ENCODE measurements at regions not wholly inside any gene's neighbourhood (a gene's known extent, or its start where the extent isn't known, plus 50 kb on each side); places are given as distances from the start of the nearest gene placed in this dataset.
"Not testable (repeated sequence)": the region's sequence is repeated elsewhere in the genome, so short reads cannot be mapped to it uniquely, and the experiment has no call there.

- DNase-seq (ENCODE audit: low read depth in 3 of 3): no peak
Observed at GRCh38 chr7:145464287-145464686, 628.4 kb upstream of the TPK1 start.

- no peak for DNase-seq (ENCODE audit: low read depth in 3 of 3)
Observed at GRCh38 chr7:145462463-145462862, 626.6 kb upstream of the TPK1 start.

GRCh38 chr7:145434811-145435210 is 599.0 kb upstream of the TPK1 start:
- no peak for DNase-seq (ENCODE audit: low read depth in 3 of 3)

- no peak for DNase-seq (ENCODE audit: low read depth in 3 of 3)
Observed at GRCh38 chr7:145431834-145432233, 596.0 kb upstream of the TPK1 start.

GRCh38 chr7:145418481-145418880 is 582.6 kb upstream of the TPK1 start:
- DNase-seq (ENCODE audit: low read depth in 3 of 3): not testable (repeated sequence)

- DNase-seq (ENCODE audit: low read depth in 3 of 3): no peak
Observed at GRCh38 chr7:145411066-145411465, 575.2 kb upstream of the TPK1 start.

GRCh38 chr7:145398758-145399157 is 562.9 kb upstream of the TPK1 start:
- DNase-seq (ENCODE audit: low read depth in 3 of 3): no peak

- no peak for DNase-seq (ENCODE audit: low read depth in 3 of 3)
Observed at GRCh38 chr7:145394126-145394525, 558.3 kb upstream of the TPK1 start.

GRCh38 chr7:145382762-145383161 is 546.9 kb upstream of the TPK1 start:
- DNase-seq (ENCODE audit: low read depth in 3 of 3): no peak

GRCh38 chr7:145378197-145378596 is 542.3 kb upstream of the TPK1 start:
- no peak for DNase-seq (ENCODE audit: low read depth in 3 of 3)

- DNase-seq (ENCODE audit: low read depth in 3 of 3): no peak
Observed at GRCh38 chr7:145360511-145361100, 524.8 kb upstream of the TPK1 start.

- DNase-seq (ENCODE audit: low read depth in 3 of 3): no peak
Observed at GRCh38 chr7:145350334-145350733, 514.5 kb upstream of the TPK1 start.

- DNase-seq (ENCODE audit: low read depth in 3 of 3): not testable (repeated sequence)
Observed at GRCh38 chr7:145349452-145349851, 513.6 kb upstream of the TPK1 start.

GRCh38 chr7:145347271-145347670 is 511.4 kb upstream of the TPK1 start:
- no peak for DNase-seq (ENCODE audit: low read depth in 3 of 3)

- no peak for DNase-seq (ENCODE audit: low read depth in 3 of 3)
Observed at GRCh38 chr7:145339319-145339718, 503.5 kb upstream of the TPK1 start.

- no peak for DNase-seq (ENCODE audit: low read depth in 3 of 3)
Observed at GRCh38 chr7:145331522-145331921, 495.7 kb upstream of the TPK1 start.

- DNase-seq (ENCODE audit: low read depth in 3 of 3): no peak
Observed at GRCh38 chr7:145331076-145331475, 495.2 kb upstream of the TPK1 start.

- no peak for DNase-seq (ENCODE audit: low read depth in 3 of 3)
Observed at GRCh38 chr7:145327646-145328045, 491.8 kb upstream of the TPK1 start.

- DNase-seq (ENCODE audit: low read depth in 3 of 3): no peak
Observed at GRCh38 chr7:145324081-145324480, 488.2 kb upstream of the TPK1 start.

- no peak for DNase-seq (ENCODE audit: low read depth in 3 of 3)
Observed at GRCh38 chr7:145313551-145313950, 477.7 kb upstream of the TPK1 start.

- no peak for DNase-seq (ENCODE audit: low read depth in 3 of 3)
Observed at GRCh38 chr7:145293754-145294153, 457.9 kb upstream of the TPK1 start.

GRCh38 chr7:145293228-145293701 is 457.4 kb upstream of the TPK1 start:
- no peak for DNase-seq (ENCODE audit: low read depth in 3 of 3)

GRCh38 chr7:145289384-145289783 is 453.5 kb upstream of the TPK1 start:
- DNase-seq (ENCODE audit: low read depth in 3 of 3): no peak

- DNase-seq (ENCODE audit: low read depth in 3 of 3): no peak
Observed at GRCh38 chr7:145276118-145276517, 440.3 kb upstream of the TPK1 start.

Measured in stimulated activated CD4-positive, alpha-beta T cell treated with anti-CD3 and anti-CD28 coated beads, TNF-alpha, amount 100 ng/mL, for 4 hours (primary cell).